ENCODE measurements at regions not wholly inside any gene's neighbourhood (a gene's known extent, or its start where the extent isn't known, plus 50 kb on each side); places are given as distances from the start of the nearest gene placed in this dataset.

- TF ChIP-seq CTCF (IDR thresholded peaks at IDR 0.05; ENCODE audit: poor library complexity) (no peak), EZH2 (IDR thresholded peaks at IDR 0.05; ENCODE audit: borderline replicate concordance) (no peak), EZH2phosphoT487 (IDR thresholded peaks at IDR 0.05; ENCODE audit: low read depth, severe bottlenecking, unreplicated experiment) (no peak)
These were observed 294.9 kb downstream of the FGFR2 start for GRCh38 chr10:121303287-121303890.
